Liver (tissue), 8 donors: ENCODE measurements at regions not wholly inside any gene's neighbourhood (a gene's known extent, or its start where the extent isn't known, plus 50 kb on each side); places are given as distances from the start of the nearest gene placed in this dataset.

Source experiments
- DNase-seq: peaks from one replicate; pipeline ENCODE4 v3.0.0-alpha.2; 2017; ENCODE audit warnings: low spot score
- H3K27ac ChIP-seq, 2 donors: one replicate each; pipeline ENCODE4 v1.7.0; 2013; ENCODE audit warnings: inconsistent platforms in 2 of 2, low read length in 2 of 2, control low read depth in 1 of 2, low read depth in 1 of 2, mild to moderate bottlenecking in 1 of 2
- H3K27me3 ChIP-seq, 4 donors: one replicate each; pipeline versions ENCODE4 v1.6.1 to v1.7.0; 2013; ENCODE audit warnings: low read length in 3 of 4, inconsistent platforms in 1 of 4, mild to moderate bottlenecking in 1 of 4, moderate library complexity in 1 of 4; ENCODE audit not compliant: control insufficient read depth in 4 of 4, insufficient read depth in 4 of 4
- H3K36me3 ChIP-seq, 4 donors: one replicate each; pipeline versions ENCODE4 v1.6.1 to v1.7.0; 2013; ENCODE audit warnings: low read length in 3 of 4, mild to moderate bottlenecking in 3 of 4, low read depth in 1 of 4, moderate library complexity in 1 of 4; ENCODE audit not compliant: control insufficient read depth in 4 of 4, insufficient read depth in 3 of 4
- H3K4me1 ChIP-seq, 4 donors: one replicate each; pipeline versions ENCODE4 v1.6.1 to v1.7.0; 2013; ENCODE audit warnings: low read length in 3 of 4, mild to moderate bottlenecking in 3 of 4, moderate library complexity in 1 of 4; ENCODE audit not compliant: control insufficient read depth in 4 of 4, insufficient read depth in 4 of 4
- H3K4me3 ChIP-seq, 3 donors: one replicate each; pipeline versions ENCODE4 v1.6.1 to v1.7.0; 2013; ENCODE audit warnings: low read length in 3 of 3, control low read depth in 1 of 3, low read depth in 1 of 3, mild to moderate bottlenecking in 1 of 3
- H3K9ac ChIP-seq, 2 donors: one replicate each; pipeline ENCODE4 v1.7.0; 2013; ENCODE audit warnings: low read length in 2 of 2, mild to moderate bottlenecking in 2 of 2, moderate library complexity in 2 of 2, control low read depth in 1 of 2, low read depth in 1 of 2
- H3K9me3 ChIP-seq, 4 donors: one replicate each; pipeline versions ENCODE4 v1.6.1 to v1.7.0; 2013; ENCODE audit warnings: low read length in 3 of 4; ENCODE audit not compliant: control insufficient read depth in 4 of 4
- ATF3 ChIP-seq: IDR thresholded peaks from 2 replicates; pipeline ENCODE4 v1.6.1; 2016; ENCODE audit warnings: antibody characterized with exemption
- CTCF ChIP-seq: fragments of 150-350 bp; IDR thresholded peaks from 2 replicates; pipeline ENCODE4 v1.5.1; 2017; ENCODE audit warnings: improper control_type of control experiment, low read depth, low read length; ENCODE audit not compliant: missing input control
- GABPA ChIP-seq, 2 donors: IDR thresholded peaks in 1 of 2; conservative IDR thresholded peaks in 1 of 2; 2 replicates each; pipeline ENCODE4 v1.6.1; 2016; ENCODE audit warnings: antibody characterized with exemption in 2 of 2, mild to moderate bottlenecking in 1 of 2, moderate library complexity in 1 of 2
- HNF4A ChIP-seq, 2 donors: conservative IDR thresholded peaks; 2 replicates each; pipeline ENCODE4 v1.6.1; 2016; ENCODE audit warnings: antibody characterized with exemption in 2 of 2, mild to moderate bottlenecking in 2 of 2
- HNF4G ChIP-seq: IDR thresholded peaks from 2 replicates; pipeline ENCODE4 v1.6.1; 2016; ENCODE audit warnings: antibody characterized with exemption
- MAX ChIP-seq: IDR thresholded peaks from 2 replicates; pipeline ENCODE4 v1.6.1; 2016; ENCODE audit warnings: antibody characterized with exemption
- NR2F2 ChIP-seq: IDR thresholded peaks from 2 replicates; pipeline ENCODE4 v1.6.1; 2016; ENCODE audit warnings: antibody characterized with exemption
- REST ChIP-seq: IDR thresholded peaks from 2 replicates; pipeline ENCODE4 v1.6.1; 2016; ENCODE audit warnings: antibody characterized with exemption, mild to moderate bottlenecking
- RXRA ChIP-seq, 2 donors: IDR thresholded peaks; 2 replicates each; pipeline ENCODE4 v1.6.1; 2017 to 2018; ENCODE audit warnings: antibody characterized with exemption in 2 of 2, mild to moderate bottlenecking in 1 of 2
- TAF1 ChIP-seq: conservative IDR thresholded peaks from 2 replicates; pipeline ENCODE4 v1.6.1; 2016; ENCODE audit warnings: antibody characterized with exemption, mild to moderate bottlenecking
- YY1 ChIP-seq: IDR thresholded peaks from 2 replicates; pipeline ENCODE4 v1.6.1; 2016; ENCODE audit warnings: antibody characterized with exemption, mild to moderate bottlenecking
- ZBTB33 ChIP-seq: IDR thresholded peaks from 2 replicates; pipeline ENCODE4 v1.6.1; 2016; ENCODE audit warnings: antibody characterized with exemption
- WGBS: extraction: QIAGEN DNeasy Blood & Tissue Kit; methylation state at CpG from one replicate; pipeline ENCODE4 v1.1.7; 2013; 5-methylcytosine and 5-hydroxymethylcytosine counted together
- donor health status: healthy.
- donor health status: healthy.
- donor health status: healthy.
- donor health status: healthy.
- donor health status: healthy.

- Histone ChIP-seq H3K9me3 (peaks cover 0 to 7% (median 2%) of the 10 kb centered on the region in 4 donors), H3K27ac (no peak overlapping the region), H3K4me1 (peaks cover 0 to 6% (median 0%) of the 10 kb centered on the region in 4 donors), H3K36me3 (no peaks in the 10 kb centered on the region), H3K4me3 (no peak overlapping the region), H3K27me3 (no peaks in the 10 kb centered on the region), H3K9ac (no peak overlapping the region)
- 93% methylated on average over 1 of the region's 1 CpG for WGBS
- no peak for DNase-seq
- TF ChIP-seq REST (no peak), RXRA (IDR thresholded peaks at IDR 0.05) (no peak), TAF1 (no peak), CTCF (no peak), YY1 (no peak), HNF4A (conservative IDR thresholded peaks at IDR 0.05) (no peak), GABPA (IDR thresholded peaks at IDR 0.05 in 1 of 2, conservative IDR thresholded peaks at IDR 0.05 in 1 of 2) (no peak), MAX (no peak), ZBTB33 (no peak), NR2F2 (no peak), HNF4G (no peak), ATF3 (no peak)
Measured at GRCh38 chr2:184371641-184372040, 226.7 kb upstream of the ZNF804A start.

GRCh38 chr2:184372484-184372883 lies 225.8 kb upstream of the ZNF804A start:
- peaks cover 0 to 6% (median 0%) of the 10 kb centered on the region in 4 donors for H3K4me1 ChIP-seq
- no peak overlapping the region for H3K4me3 ChIP-seq
- no peaks in the 10 kb centered on the region for H3K36me3 ChIP-seq
- no peak overlapping the region for H3K9ac ChIP-seq
- no peak overlapping the region for H3K27ac ChIP-seq
- DNase-seq: no peak
- H3K9me3 ChIP-seq: peaks cover 0 to 7% (median 2%) of the 10 kb centered on the region in 4 donors
- no peak for TF ChIP-seq ZBTB33
- no peak for TF ChIP-seq CTCF
- no peak for TF ChIP-seq HNF4G
- TF ChIP-seq TAF1: no peak
- TF ChIP-seq ATF3: no peak
- TF ChIP-seq HNF4A (conservative IDR thresholded peaks at IDR 0.05): no peak
- TF ChIP-seq NR2F2: no peak
- TF ChIP-seq RXRA (IDR thresholded peaks at IDR 0.05): no peak
- no peak for TF ChIP-seq YY1
- no peaks in the 10 kb centered on the region for H3K27me3 ChIP-seq
